HEK293T (cell line): ENCODE measurements at regions not wholly inside any gene's neighbourhood (a gene's known extent, or its start where the extent isn't known, plus 50 kb on each side); places are given as distances from the start of the nearest gene placed in this dataset.

Experiments
- ARNT ChIP-seq: fragments of 450-650 bp; IDR thresholded peaks from 2 replicates; pipeline ENCODE4 v1.6.1; 2017; ENCODE audit warnings: mild to moderate bottlenecking
- BHLHE40 ChIP-seq: fragments of 450-650 bp; IDR thresholded peaks from 2 replicates; pipeline ENCODE4 v1.6.1; 2016; ENCODE audit warnings: mild to moderate bottlenecking, moderate library complexity, borderline replicate concordance
- CTBP1 ChIP-seq: fragments of 450-650 bp; IDR thresholded peaks from 2 replicates; pipeline ENCODE4 v1.6.1; 2016; ENCODE audit warnings: borderline replicate concordance
- FOXA1 ChIP-seq: fragments of 450-650 bp; IDR thresholded peaks from 2 replicates; pipeline ENCODE4 v1.6.1; 2016; ENCODE audit warnings: mild to moderate bottlenecking
- FOXK2 ChIP-seq: fragments of 450-650 bp; IDR thresholded peaks from 2 replicates; pipeline ENCODE4 v1.6.1; 2016; ENCODE audit warnings: mild to moderate bottlenecking
- FOXM1 ChIP-seq: fragments of 450-650 bp; IDR thresholded peaks from 2 replicates; pipeline ENCODE4 v1.6.1; 2017; ENCODE audit warnings: mild to moderate bottlenecking, borderline replicate concordance
- HDGF ChIP-seq: fragments of 450-650 bp; IDR thresholded peaks from 2 replicates; pipeline ENCODE4 v1.6.1; 2017; ENCODE audit warnings: antibody characterized with exemption, borderline replicate concordance
- L3MBTL2 ChIP-seq: fragments of 450-650 bp; conservative IDR thresholded peaks from 2 replicates; pipeline ENCODE4 v1.6.1; 2016; ENCODE audit warnings: mild to moderate bottlenecking
- LEF1 ChIP-seq: fragments of 450-650 bp; IDR thresholded peaks from 2 replicates; pipeline ENCODE4 v1.6.1; 2017; ENCODE audit warnings: mild to moderate bottlenecking, borderline replicate concordance
- NFRKB ChIP-seq: fragments of 450-650 bp; IDR thresholded peaks from 2 replicates; pipeline ENCODE4 v1.6.1; 2016; ENCODE audit warnings: mild to moderate bottlenecking, moderate library complexity
- PKNOX1 ChIP-seq: fragments of 450-650 bp; IDR thresholded peaks from 2 replicates; pipeline ENCODE4 v1.6.1; 2016
- SP1 ChIP-seq: fragments of 450-650 bp; IDR thresholded peaks from 2 replicates; pipeline ENCODE4 v1.6.1; 2017
- SUZ12 ChIP-seq: fragments of 450-650 bp; IDR thresholded peaks from 2 replicates; pipeline ENCODE4 v1.6.1; 2016; ENCODE audit warnings: mild to moderate bottlenecking
- ZNF384 ChIP-seq: fragments of 450-650 bp; IDR thresholded peaks from 2 replicates; pipeline ENCODE4 v1.6.1; 2016

- TF ChIP-seq NFRKB (no peak), HDGF (no peak), FOXA1 (no peak), FOXK2 (no peak), ZNF384 (no peak), SUZ12 (no peak), PKNOX1 (no peak), LEF1 (no peak), L3MBTL2 (no peak), ARNT (no peak), BHLHE40 (no peak), FOXM1 (no peak), CTBP1 (no peak), SP1 (no peak)
Measured at GRCh38 chr3:34947834-34948233, 691.5 kb upstream of the ARPP21 start.
